Sciatic nerve (tissue), 2 donors: ENCODE measurements at regions not wholly inside any gene's neighbourhood (a gene's known extent, or its start where the extent isn't known, plus 50 kb on each side); places are given as distances from the start of the nearest gene placed in this dataset.
"Not testable (repeated sequence)": the region's sequence is repeated elsewhere in the genome, so short reads cannot be mapped to it uniquely, and the experiment has no call there.

Experiments used
- ATAC-seq: fragments of 200-7000 bp; cut with Tn5 transposase; one replicate; pipeline ENCODE4 v1.9.1; 2020; ENCODE audit warnings: mild to moderate bottlenecking, moderate library complexity
- DNase-seq: peaks from one replicate; pipeline ENCODE4 v3.0.0-alpha.2; 2020; ENCODE audit warnings: low spot score
- intact Hi-C: fragments of 100-400 bp; cut with DNase I; formaldehyde crosslinking; loops from one replicate; pipeline ENCODE4 v1.14.2; 2022
- donor health status: DM: no; HTN: no; CAD: no.
- donor health status: DM: no; HTN: no; CAD: no.

- DNase-seq: no peak
- no peak for ATAC-seq
- intact Hi-C loops: no loop called here
Measured at GRCh38 chr10:5268743-5269142, 72.1 kb downstream of the AKR1C4 start.

DNA sequence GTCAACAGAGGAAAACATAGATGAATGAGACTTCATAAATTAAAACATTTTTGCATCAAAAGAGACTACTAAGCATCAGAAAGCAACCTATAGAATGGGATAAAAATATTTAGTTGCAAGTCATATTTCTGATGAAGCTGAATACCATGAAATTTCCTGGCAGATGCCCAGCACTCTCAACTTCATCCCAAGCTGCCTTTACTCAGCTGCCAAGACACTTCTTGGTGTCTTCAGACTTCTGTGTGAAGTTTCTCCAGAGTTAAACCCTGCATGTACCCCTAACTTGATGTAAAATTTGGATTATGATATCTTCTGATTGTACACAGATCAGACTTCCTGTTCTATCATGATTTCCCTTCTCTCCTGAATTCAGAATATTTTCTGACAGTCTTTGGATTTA is 73.2 kb downstream of the AKR1C4 start:
- intact Hi-C loops: no loop called here
- ATAC-seq (no peak), DNase-seq (no peak)

DNA sequence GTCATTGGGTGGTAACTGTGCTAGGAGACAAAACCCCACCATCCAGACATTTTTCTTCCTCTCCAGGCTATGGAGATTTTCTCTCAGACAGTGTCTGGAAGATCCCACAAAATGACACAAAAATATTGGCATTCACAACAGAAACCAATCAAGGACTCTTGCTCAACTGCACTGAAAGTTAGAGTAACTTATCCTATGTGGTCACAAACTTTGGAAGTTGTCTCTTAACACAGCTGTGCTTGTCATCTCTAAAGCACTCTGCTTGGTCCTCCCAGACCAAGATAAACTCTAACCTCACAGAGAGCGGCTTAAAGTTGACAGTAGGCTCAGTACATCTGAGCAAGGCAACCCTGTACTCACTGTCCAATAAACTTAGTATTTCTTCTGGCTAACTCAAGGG is 74.9 kb downstream of the AKR1C4 start:
- ATAC-seq (no peak), DNase-seq (no peak)
- intact Hi-C loops: no loop called here

GRCh38 chr10:5272065-5272803 is 75.6 kb downstream of the AKR1C4 start:
- no peak for DNase-seq
- ATAC-seq: no peak
- intact Hi-C loops: no loop called here

DNA sequence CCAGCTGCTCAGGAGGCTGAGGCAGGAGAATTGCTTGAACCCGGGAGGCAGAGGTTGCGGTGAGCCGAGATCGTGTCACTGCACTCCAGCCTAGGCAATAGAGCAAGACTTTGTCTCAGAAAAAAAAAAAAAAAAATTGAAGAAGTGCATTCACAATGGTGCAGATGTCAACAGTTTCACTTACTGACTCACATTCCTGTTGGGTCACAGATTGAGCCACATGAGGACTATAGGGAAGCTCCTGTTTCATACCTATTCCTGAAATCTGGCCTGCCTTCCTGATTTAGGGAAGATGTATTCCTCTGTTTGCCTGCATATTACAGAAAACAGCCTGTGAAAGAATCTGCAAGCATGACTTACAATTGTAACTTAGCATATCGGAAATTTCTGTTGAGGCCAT is 78.2 kb downstream of the AKR1C4 start:
- intact Hi-C loops: no loop called here
- ATAC-seq: no peak
- no peak for DNase-seq

DNA sequence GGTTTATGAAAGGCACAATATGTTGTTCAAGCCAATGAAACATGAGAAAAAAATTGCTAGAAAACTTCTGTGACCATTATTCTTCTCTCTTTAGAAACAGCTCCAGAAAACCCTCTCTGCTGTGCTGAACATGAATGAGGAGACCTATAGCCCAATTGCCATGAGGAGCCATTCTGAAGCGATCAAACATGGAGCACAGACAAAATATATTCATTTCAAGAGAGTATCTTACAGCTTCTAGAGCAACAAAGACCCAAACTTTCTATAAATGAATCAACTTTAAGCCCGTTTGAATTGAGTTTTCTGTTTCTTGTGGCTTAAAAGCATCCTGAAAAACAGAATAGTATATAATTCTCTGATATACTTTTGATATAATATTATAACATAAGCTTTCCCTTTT is 83.4 kb upstream of the UCN3 start:
- DNase-seq (no peak), ATAC-seq (no peak)
- intact Hi-C loops: no loop called here

GRCh38 chr10:5282137-5282536 is 82.6 kb upstream of the UCN3 start:
- DNase-seq: no peak
- no peak for ATAC-seq
- intact Hi-C loops: no loop called here

GRCh38 chr10:5283305-5284158 is 81.2 kb upstream of the UCN3 start:
- ATAC-seq: peak; percentile 90
- intact Hi-C loops: no loop called here
- DNase-seq: peak; percentile 73

GRCh38 chr10:5284311-5285057 is 80.3 kb upstream of the UCN3 start:
- intact Hi-C loops: no loop called here
- no peak for ATAC-seq
- no peak for DNase-seq

- intact Hi-C loops: no loop called here
- DNase-seq: no peak
- no peak for ATAC-seq
Measured at GRCh38 chr10:5285186-5285585, 79.6 kb upstream of the UCN3 start.

DNA sequence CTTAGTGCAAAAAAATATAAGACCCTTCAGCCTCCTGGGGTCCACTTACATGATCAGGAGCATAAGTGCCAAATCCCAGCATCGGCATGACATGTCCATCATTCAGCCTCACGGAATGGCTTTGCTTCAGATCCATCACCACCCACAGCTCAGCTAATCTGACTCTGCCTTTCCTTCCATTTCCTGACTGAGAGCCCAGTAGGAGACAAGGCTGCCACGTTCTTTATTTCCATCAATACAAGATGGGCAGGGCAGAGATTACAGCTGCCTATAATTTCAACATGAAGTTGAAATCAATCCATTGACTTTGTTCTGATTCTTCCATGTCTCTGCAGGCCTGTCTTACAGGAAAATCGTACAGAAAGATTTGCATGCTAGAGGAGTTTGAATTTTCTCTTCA is 76.4 kb upstream of the UCN3 start:
- intact Hi-C loops: no loop called here
- DNase-seq (no peak), ATAC-seq (no peak)

DNA sequence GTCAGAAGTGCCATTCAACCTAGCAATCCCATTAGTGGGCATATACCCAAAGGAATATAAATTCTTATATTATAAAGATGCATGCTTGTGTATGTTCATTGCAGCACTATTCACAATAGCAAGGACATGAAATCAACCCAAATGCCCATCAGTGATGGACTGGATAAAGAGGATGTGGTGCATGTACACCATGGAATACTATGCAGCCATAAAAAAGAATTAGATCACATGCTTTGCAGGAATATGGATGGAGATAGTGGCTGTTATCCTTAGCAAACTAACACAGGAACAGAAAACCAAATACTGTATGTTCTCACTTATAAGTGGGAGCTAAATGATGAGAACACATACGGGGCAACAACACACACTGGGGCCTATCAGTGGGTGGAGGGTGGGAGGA is 75.5 kb upstream of the UCN3 start:
- ATAC-seq, DNase-seq, intact Hi-C loops: not testable (repeated sequence)

DNA sequence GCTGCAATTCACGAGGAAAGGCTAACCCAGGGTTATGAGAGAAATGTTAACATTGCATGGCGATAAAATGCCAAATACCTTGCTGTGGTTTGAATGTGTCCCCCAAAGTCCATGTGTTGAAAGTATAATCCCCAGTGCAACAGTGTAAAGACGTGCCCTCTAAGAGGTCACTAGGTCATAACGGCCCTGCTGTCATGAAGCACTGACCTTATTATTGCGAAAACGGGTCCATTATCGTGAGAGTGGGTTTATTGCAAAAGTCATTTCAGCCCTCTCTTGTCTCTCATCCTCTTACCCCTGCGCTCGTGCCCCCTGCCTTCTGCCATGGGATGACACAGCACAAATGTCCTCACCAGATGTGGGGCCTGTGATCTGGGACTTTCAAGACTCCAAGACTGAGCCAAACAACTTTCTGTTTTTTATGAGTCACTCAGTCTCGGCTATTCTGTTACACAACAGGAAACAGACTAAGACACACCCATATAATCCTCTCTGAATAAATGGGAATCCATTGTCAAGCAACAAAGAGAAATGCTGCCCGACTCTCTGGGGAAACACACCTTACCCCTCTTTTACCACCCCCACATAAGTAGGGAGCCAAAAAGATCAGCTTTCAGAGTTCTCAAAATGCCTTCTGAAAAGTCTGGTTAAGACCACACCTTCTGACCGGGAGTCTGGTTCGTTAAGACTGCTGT is 73.1 kb upstream of the UCN3 start:
- ATAC-seq: peak; percentile 82
- no peak for DNase-seq
- intact Hi-C loops: no loop called here

- peak; percentile 14 for ATAC-seq
- DNase-seq: no peak
Measured at GRCh38 chr10:5292196-5292735, 72.5 kb upstream of the UCN3 start.

DNA sequence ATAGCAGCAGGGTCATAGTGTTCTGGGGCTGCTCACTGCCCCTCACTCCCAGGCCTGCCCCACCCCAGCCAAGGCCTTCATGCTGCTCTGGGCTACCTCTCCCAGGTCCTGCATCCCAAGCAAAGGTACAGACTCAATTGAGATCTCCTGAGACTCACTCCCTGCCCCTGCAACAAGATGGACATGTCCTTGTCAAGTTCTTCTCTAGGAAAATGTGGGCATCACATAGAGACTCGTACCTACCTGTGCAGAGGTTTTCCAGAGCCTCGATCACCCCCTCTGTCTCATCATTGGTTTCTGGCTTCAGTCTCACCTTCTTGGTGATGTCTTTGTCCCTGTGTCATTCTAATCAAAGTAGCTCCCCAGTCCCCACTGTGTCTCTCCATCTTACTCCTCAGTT is 71.8 kb upstream of the UCN3 start:
- intact Hi-C loops, DNase-seq, ATAC-seq: not testable (repeated sequence)

More at GRCh38 chr10:5292196-5292735, 72.5 kb upstream of the UCN3 start:
- intact Hi-C loops: no loop called here

DNA sequence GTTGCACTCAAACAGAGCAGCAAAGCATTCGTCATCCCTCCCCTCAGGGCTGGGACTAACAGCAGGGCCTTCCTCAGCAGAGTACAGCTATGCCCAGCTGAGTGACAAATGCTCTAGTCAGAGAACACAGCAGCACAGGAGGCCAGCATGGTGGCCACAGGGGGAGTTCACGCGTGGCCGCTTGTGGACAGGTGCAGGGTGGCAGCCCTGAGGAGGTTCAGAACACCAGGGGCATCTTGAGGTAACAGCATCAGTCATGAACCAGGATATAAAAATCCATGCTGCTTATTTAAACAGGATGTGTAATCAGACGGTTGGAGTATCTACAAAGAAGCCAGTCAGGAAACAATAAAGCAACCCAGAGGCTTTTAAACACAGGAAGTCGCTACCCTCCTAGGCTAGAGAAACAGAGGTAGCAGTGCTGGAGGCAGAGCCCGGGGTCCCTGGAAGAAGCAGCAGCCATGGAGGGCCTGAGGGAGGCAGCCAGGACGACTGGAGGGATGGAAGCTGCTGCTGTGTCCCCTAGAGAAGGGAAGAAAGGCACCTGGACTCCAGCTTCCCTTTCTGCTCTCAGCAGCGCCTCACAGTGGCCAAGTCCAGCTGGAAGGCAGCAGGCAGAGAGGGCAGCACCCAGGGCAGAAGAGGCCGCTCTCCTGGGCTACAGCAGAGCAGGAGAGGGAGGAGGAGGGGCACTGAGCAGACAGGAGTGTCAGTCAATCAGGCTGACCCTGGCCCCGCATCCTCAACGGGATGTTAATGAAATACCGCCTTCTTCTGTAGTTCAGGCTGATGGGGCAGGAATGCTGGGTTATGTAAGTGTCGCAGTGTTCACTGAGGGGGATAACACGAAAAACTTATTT is 70.8 kb upstream of the UCN3 start:
- intact Hi-C loops: no loop called here
- DNase-seq: peak; percentile 69
- ATAC-seq: no peak

- ATAC-seq: peak; percentile 79
- intact Hi-C loops: no loop called here
- DNase-seq: no peak
Measured at GRCh38 chr10:5297466-5297865, 67.3 kb upstream of the UCN3 start.

GRCh38 chr10:5297996-5298395 is 66.8 kb upstream of the UCN3 start:
- DNase-seq: no peak

More at GRCh38 chr10:5297996-5298395, 66.8 kb upstream of the UCN3 start:
- ATAC-seq: no peak
- intact Hi-C loops: no loop called here
